ENCODE measurements at regions not wholly inside any gene's neighbourhood (a gene's known extent, or its start where the extent isn't known, plus 50 kb on each side); places are given as distances from the start of the nearest gene placed in this dataset.

GRCh38 chr17:404703-405102 is 52.1 kb upstream of the RPH3AL start:
- TF ChIP-seq POLR2A (IDR thresholded peaks at IDR 0.05; ENCODE audit: low read depth, low read length) (no peak), POLR2AphosphoS5 (IDR thresholded peaks at IDR 0.05; ENCODE audit: low read depth, low read length) (no peak)
